C4-2B (cell line): ENCODE measurements at regions not wholly inside any gene's neighbourhood (a gene's known extent, or its start where the extent isn't known, plus 50 kb on each side); places are given as distances from the start of the nearest gene placed in this dataset.

Source experiments
- CTCF ChIP-seq: fragments of 450-650 bp; conservative IDR thresholded peaks from 2 replicates; pipeline ENCODE4 v1.5.1; 2017; ENCODE audit warnings: mild to moderate bottlenecking
- ZFX ChIP-seq: fragments of 450-650 bp; IDR thresholded peaks from 2 replicates; pipeline ENCODE4 v1.6.1; 2017

GRCh38 chr14:36013483-36013882 is 163.0 kb downstream of the PTCSC3 start:
- TF ChIP-seq CTCF (no peak), ZFX (no peak)
